Stimulated activated CD4-positive, alpha-beta T cell treated with anti-CD3 and anti-CD28 coated beads, Interleukin-4, amount 100 ng/mL, for 24 hours (primary cell): ENCODE measurements at regions not wholly inside any gene's neighbourhood (a gene's known extent, or its start where the extent isn't known, plus 50 kb on each side); places are given as distances from the start of the nearest gene placed in this dataset.

Source experiments
- DNase-seq: peaks from one replicate; pipeline ENCODE4 v3.0.0-alpha.2; 2020

DNA sequence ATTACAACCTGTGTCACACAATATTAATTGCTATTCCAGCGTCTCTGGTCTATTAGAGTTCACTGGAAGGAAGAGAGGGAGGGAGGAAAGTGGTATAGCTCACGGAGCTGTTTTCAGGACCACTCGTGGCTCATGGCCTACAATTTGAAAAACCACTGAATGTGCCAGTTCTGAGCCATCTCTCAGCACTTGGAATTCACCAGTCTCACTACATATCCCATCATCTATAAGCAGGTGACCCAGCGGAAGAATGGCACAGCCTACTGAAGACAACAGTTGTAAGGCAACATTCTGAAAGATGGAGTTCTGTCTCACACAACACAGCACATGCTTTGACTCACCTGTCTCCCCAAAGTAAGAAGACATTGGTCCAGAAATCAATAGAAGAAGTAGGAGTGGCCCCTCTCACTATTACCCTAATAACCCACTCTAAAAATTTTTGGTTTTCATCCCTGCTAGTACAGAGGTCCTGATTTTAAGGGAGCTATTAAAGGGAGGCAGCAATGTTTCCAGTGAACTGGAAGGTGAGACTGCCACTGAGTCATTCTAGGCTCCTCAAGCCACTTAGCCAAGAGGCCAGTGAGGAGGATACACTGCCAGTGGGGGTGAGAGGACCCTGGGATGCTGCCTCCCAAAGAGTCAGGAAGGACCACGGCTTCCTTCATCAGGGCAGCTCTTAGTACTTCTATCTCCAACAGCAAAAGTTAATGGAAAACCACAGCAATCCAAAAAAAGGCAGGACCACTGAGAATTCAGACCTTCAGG lies 50.0 kb upstream of the DOCK9 start:
- DNase-seq: no peak

DNA sequence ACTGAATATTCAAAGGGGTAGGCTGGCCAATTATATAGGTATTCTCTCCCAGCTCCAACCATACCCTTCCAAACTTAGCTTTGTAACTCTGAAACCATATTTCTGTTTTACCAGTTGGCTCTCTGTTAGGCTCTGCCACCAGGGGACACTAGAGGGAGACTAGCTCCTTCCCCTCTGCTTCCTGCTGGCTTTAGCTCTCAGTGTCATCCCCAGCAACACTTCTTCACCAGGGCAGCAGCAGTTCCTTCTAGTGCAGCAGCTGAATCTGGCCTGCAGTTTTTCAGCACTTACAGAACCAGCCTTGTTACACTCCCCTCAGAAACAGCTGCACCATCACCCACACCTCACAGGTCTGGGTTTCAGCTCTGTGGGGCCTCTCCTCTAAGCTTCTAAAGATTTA lies 51.0 kb upstream of the DOCK9 start:
- DNase-seq: peak; percentile 47

DNA sequence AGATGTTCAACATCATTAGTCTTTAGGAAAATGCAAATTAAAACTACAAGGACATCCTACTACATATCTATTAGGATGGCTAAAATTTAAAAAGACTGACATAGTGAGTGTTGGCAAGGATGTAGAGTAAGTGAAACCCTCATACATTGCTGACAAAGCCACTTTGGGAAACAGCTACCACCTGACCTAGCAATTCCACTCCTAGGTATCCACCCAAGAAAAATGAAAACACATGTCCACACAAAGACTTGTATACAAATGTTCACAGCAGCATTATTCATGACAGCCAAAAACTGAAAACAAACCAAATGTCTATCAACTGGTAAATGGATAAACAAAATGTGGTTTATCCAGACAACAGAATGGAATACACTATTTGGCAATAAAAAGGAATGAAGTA lies 51.7 kb upstream of the DOCK9 start:
- DNase-seq: no peak

DNA sequence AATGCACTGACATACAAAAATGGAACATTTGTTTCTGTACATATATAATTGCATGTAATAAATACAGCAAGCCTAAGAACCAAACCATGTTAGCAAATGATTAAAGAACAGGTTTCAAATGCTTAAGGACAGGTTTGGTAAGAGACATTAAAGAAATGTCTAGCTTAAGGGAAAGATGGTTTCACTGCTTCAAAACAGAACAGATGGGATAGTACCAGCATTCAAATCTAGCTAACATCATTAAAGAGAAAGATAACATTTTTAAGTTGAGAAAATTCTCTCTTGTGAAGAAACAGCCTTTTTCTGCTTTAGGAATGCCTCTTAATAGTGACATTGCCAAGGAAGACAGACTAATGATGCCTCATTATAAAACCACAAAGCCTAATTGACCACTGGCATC lies 52.5 kb upstream of the DOCK9 start:
- DNase-seq: no peak

DNA sequence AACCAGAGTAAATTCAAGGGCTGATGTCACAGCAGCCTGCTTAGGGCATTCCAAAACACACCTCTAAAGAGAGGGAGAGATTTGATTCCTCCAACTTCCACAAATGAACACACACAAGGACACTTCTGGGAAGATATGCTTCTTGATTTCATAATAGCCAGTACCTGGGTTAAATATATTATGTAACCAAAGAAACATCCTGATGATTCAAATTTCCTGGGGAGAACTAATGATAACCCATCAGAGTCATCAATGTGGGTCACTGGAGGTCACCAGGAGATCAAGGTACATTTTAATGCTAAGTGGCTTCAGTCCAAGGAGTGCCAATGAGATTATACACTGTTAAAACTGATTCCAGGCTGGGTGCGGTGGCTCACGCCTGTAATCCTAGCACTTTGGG lies 54.0 kb upstream of the DOCK9 start:
- no peak for DNase-seq

DNA sequence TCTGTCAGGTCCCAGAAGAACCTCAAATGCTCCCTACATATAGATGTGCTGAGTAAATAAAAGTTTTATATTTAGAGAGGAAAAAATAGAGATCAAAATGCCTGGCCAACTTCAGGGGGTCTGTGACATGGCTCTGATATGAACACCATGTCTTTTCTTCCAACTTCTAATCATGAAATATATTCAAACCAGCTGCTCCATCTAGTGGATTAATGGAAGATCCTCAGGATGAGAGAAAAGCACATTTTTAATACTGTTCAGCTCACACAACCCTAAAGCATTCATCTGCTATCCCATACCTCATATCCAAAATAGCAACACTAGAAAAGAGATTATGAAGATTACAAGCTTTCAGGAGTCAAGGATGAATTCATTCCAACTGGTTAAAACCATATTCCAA lies 56.0 kb upstream of the DOCK9 start:
- DNase-seq: no peak

DNA sequence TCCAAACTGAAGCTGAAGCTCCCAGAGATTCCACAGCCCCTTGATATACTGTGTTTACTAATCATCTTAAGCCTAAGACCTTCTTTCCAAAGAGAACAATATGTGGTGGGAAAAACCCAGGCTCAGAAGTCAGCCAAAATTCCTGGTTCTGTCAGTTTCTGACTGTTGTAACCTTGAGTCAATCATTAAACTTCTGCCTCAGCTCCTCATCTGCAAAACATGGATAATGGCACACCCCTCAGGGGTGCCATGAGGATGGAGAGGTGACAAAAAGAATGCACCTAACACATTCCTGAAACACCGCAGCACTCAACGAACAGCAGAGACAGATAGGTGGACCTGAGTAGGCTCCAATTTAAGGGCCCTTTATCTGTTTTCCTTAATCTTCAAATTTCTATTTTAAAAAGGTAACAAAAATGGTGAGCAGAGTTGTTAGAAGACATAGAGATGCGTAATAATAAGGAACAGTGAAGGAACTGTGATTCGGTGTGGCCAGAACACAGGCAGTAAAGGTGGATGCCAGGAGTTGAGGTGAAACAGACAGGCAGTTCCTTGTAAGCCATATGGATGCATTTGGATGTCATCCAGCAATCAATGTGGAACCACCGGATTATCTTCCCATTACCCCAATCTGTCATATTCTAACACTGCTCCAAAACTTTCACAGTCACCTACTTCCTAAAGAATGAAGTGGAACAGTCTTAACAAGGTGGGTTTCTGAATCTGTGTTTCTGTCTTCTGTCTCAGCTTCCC lies 56.6 kb upstream of the DOCK9 start:
- no peak for DNase-seq

DNA sequence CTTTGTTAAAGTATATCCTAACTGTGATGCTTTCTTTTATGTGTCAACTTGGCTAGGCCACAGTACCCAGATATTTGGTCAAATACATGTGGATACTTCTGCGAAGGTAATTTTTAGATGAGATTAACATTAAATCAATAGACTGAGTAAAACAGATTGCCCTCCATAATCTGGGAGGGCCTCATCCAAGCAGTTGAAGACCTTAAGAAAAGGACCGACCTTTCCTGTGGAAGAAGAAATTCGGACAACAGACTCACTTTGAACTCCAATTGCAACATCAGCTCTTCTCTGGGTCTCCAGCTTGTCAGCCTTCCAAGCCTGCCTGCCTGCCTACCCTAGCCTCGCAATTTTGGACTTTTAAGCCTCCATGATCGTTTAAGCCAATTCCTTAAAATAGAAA lies 57.9 kb upstream of the DOCK9 start:
- no peak for DNase-seq

DNA sequence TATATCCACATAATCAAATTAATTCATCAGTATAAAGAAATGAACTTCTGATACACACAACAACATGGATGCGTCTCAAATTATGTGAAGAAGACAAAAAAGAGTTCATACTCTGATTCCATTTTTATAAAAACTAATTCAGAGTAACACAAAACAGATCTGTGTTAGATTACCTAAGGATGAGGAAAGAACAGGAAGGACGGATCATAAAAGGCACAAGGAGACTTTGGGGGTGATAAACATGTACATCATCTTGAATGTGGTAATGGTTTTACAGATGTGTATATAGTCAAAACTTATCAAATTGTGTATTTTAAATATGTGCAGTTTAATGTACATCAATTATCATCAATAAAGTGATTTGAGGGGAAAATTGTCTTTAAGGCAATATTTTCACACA lies 59.9 kb upstream of the DOCK9 start:
- no peak for DNase-seq

DNA sequence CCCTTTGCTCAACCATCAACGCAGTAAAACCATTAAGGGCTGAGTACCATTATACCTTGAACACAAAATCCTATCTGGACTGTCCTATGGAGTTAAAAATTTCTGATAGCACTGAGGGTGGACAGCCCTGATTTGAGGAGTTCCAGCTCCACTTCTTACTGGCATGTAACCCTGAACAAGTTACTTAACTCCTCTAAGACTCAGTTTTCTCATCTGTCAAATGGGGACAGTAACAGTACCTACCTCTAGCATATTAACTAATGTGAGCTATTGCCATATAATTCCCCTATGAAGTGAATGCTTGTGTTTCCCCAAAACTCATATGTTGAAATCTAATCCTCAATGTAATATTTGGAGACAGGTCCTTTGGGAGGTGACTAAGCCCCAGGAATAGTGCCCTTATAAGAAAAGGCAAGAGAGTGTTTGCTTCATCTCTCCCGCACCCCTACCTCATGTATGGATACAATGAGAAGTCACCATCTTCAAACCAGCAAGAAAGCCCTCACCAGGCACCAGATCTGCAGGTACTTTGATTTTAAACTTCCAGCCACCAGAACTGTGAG lies 61.9 kb upstream of the DOCK9 start:
- no peak for DNase-seq

DNA sequence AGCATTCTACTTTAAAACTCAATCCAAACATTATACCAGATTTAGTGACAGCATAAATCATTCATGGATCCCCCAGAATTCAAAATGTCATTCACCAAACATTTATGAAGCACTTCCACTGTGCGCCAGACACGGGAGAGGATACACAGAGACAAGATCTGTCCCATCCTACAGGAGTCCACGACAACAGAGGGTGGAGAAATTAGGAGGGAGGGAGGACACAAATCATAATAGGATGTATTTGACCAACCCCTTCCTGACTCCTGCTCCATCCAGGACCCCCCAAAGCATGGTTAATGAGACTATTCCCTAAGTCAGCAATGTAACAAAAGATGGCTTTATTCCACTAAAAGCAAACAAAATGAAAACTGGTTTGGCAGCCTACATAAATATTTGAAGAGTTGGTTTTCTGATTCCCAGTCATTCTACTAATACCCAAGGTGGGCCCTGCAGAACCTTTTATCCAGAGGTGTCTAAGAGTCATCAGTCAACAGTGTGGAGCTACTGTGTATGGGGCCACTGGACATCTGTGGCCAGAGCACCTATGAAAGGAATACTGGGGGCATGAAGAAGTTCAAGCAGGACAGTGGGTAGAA lies 62.8 kb upstream of the DOCK9 start:
- no peak for DNase-seq

DNA sequence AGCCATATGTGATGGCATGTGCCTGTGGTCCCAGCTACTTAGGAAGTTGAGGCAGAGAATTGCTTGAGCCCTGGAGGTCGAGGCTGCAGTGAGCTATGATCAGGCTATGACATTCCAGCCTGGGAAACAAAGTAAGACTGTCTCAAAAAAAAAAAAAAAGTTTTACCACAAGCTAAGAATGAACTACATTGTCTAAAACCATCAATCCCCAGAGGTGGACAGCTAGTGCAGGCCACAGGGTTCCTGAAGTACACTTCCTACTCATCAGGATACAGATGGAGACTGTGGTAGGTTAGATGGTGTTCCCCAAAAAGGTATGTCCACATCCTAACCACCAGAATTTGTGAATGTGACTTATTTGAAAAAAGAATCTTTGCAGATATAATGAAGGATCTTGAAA lies 63.5 kb upstream of the DOCK9 start:
- DNase-seq: no peak

DNA sequence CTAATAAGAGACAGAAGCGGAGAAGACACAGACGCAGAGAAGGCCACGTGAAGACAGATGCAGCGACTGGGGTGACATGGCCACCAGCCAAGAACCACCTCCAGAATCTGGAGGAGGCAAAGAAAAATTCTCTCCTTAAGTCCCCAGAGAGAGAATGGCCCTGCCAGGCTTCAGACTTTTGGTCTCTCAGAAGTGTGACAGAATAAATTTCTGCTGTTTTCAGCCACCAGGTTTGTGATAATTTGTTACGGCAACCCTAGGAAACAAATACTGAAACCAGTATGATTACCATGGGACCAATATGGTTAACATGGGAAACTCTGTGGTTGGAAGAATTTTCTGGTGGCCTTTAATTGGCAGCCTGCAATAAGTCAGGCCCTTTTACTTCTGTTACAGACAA lies 63.9 kb upstream of the DOCK9 start:
- DNase-seq: peak; percentile 15

DNA sequence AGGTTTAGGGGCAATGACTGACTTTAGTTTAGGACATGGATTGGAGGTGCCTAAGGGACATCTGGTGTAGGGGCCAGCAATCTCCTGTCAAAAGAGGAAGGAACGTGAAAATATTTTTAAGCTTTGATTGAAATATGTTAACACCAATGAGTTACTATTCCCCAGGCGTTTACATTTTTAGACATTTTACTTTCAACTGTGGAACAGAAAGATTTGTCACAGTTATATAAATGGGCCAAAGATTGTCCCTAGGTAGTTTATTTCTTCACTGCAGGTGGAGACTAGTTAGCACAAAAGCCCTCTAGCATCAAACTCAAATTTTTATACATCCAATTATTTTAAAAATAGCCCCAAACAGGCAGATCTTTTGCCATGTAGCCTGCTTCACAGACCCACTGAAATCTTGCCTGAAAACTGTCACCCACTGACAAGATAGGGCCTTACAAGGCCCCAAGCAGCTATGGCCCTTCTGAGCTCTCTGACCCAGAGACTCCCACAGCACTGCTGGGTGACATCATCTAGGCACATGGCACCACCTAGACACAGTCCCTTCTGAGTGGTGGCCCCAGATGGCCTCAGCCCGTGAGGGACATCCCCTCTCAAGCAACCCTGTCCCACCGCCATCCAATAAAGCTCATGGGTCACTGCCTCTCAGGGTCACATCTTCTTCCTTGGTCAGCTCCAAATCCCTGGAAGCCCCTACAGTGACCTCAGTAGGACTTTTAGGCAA lies 64.8 kb upstream of the DOCK9 start:
- DNase-seq: no peak

DNA sequence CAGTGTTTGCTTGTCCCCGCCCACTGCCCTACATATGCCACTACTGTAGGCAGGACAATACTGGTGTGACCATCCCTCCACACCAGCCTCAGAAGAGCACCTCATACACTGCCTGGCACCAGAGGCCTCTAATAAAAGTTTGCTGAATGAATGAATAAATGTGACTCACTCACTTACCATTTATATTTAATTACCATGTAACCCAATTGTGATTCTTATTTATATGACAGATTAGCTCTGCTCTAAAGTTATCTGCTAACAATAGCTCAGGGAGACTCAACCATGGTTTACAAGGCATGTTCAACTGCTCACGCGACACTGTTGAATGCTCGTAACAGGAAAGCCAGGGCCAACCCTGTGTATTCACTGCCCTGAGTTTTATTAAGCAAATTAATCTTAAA lies 66.0 kb upstream of the DOCK9 start:
- no peak for DNase-seq

DNA sequence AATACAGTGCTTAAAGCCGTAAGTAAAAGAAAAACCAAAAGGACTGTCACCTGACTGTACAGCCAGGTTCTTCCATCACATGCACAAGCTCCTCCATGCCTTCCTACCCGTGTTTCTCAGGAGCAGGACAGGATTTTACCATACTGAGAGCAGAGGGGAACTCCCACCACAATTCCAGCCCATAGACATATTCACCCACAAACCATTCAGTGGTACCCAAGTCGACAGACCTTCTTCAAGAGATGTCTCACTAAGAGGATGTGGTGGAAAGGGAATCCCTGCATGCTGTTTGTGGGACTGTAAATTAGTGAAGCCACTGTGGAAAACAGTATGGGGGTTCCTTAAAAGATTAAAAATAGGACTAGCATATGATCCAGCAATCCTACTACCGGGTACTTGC lies 66.9 kb upstream of the DOCK9 start:
- DNase-seq: no peak

DNA sequence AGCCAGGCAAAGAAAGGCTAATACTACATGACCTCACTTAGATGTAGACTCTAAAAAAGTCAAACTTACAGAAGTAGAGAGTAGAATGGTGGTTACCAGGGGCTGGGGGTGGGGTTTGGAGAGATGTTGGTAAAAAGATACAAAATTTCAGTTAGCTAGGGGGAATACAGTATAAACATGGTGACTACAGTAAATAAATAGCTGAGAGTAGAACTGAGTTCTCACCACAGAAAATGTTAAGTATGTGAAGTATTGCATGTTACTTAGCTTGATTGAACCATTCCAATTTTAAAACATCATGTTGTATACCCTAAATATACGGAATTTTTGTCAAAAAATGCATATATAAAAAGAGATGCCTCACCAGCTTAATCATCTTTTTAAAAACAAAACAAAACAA lies 67.5 kb upstream of the DOCK9 start:
- DNase-seq: no peak

DNA sequence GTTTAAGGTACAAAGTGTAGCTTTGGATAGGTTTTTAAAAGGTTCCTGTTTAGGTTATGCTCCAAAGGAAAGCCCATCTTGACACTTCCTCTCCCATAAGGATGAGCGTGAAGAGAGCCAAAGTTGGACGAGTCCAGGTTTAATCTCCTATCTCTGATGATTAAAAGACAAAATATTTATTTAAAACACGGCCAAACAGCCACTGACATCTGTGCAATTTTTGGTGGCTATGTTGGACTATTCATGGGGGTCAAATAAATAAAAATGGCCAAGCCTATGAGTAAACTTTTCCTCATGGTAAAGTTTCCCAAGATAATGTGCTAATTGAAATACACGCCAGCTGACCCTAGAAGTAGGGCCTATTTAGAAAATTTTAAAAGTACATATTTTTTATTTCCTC lies 69.0 kb upstream of the DOCK9 start:
- no peak for DNase-seq

DNA sequence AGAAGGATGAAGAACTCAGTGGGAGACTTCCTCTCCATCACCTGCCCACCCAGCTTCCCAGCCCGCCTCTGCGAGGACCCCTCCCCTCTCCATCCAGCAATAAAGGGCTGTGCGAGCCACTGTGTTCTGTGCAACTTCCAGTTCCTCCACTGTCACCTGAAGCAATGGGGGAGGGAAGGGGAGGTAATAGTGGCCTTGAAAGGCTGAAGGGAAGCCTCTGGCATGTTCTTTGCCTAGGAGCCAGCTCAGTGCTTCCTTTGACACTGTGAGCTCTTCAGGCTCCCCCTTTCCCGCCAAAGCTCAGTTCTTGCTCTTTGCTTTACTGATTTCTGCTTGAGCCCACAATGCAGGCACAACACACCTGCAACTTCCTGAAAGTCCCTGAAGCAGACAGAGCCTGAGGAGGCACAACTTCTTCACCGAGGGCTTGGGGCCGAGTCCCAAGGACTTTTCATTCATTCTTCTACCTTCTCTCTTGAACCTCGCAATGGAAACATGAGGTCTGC lies 73.2 kb upstream of the DOCK9 start:
- DNase-seq: no peak

DNA sequence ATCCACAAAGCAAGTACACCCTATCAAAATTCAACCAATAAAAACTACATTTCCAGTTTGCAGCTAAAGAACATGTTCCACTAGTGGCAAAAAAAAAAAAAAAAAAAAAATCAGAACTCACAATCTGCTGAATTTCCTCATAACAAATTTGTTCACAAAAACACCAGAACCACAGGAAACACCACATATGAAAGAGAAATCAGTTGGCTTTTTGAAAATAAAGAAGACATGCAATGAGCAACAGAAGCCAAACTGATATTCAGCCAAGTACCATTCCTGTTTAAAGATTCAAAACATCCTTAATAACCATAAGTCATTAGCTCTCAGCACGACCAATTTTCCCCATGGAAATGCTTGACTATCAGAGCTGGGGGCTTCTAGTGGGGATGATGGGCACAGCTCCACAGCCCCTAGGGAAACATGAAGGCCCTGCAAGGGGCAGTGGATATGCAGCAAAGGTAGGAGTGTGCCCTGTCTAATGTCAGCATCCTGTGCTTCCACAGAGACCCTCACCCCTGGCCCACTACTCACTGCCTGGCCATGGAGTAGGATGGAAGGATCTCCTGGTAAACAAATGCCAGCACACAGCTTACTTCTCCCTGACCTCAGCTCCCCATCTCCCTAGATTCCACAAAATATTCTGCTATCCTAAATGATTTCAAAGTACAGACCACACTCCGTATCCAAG lies 74.0 kb upstream of the DOCK9 start:
- DNase-seq: no peak

DNA sequence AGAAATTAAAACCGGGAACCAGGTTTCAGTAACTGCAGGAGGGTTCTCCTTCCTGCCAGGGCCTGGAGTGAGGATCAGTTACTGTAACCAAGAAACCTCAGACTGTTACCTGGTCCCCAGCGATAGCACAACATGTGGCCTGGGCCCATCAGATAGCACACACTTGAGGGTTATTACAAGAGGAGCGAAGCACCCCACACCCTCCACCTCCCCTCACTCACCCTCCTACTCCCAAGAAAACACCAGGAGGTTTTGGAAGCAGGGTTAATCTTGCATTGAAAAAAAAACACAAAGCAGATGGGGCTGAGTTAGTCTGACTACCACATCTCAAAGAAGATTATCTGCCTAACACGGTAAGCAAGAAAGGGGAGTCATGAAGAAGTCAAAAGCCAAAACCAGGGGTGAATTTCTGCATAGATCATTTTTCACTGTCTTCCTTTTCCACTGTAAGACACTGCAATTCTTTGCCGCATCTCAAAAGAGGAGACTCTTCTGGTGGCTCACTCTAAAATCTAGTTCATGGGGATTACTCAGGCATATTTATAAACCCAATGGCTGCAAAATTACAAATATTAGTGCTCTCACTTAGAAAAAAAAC lies 75.9 kb upstream of the DOCK9 start:
- DNase-seq: no peak

DNA sequence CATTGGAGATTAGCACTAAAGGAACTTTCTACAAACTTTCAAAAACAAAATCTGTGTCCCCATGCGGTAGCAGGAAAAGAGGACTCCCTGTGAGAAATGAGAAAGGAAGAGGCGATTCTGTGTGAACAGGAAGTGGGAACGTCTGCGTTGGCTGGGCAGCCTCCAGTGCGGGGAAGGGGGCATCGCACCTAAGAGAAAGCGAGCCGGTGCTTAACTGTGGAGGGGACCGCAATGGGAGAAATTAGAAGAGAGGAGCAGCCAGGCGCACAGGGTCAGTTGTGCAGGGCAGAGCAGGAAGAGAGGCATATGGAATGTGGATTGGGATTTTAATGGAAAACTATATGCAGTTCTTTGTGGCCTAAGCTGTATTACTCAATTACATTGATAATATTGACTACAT lies 77.4 kb upstream of the DOCK9 start:
- DNase-seq: no peak
